HCT116 (cell line): ENCODE measurements at regions not wholly inside any gene's neighbourhood (a gene's known extent, or its start where the extent isn't known, plus 50 kb on each side); places are given as distances from the start of the nearest gene placed in this dataset.

Experiments used
- ATAC-seq: fragments of 200-7000 bp; cut with Tn5 transposase; 2 replicates; pipeline ENCODE4 v1.9.1; 2020; ENCODE audit warnings: mild to moderate bottlenecking, moderate library complexity
- BruUV-seq: library from RNA; stranded (reverse); fragments of 400-500 nt; replicated peaks from 2 replicates; lab custom pipeline; 2021; lab: Mats Ljungman, UMichigan
- CTCF ChIA-PET: fragments of 300-600 bp; sonication (Branson Sonifier 250); formaldehyde crosslinking; loops from one replicate; lab custom pipeline; 2021; ENCODE audit warnings: antibody characterized with exemption; lab: Charles Lee
- POLR2A ChIA-PET: fragments of 300-600, 350-600 bp; sonication (Branson Sonifier 250); formaldehyde crosslinking; loops from one replicate; lab custom pipeline; 2021; ENCODE audit warnings: antibody characterized with exemption; lab: Charles Lee
- RAD21 ChIA-PET, 2 experiments: fragments of 300-600 bp; sonication (Branson Sonifier 250); formaldehyde crosslinking; loops; one replicate each; lab custom pipeline; 2023; ENCODE audit warnings: low total read pairs in 2 of 2; ENCODE audit not compliant: uncharacterized antibody in 2 of 2, unreplicated experiment in 2 of 2, low non-redundant PET in 1 of 2; lab: Charles Lee
- DNase-seq: peaks from one replicate; pipeline ENCODE4 v3.0.0-alpha.2; 2010; ENCODE audit warnings: low read depth, low spot score
- H2AFZ ChIP-seq: fragments of 200-600 bp; shearing (Covaris generic), sonication (generic); 2 replicates; pipeline ENCODE4 v1.6.1; 2017; ENCODE audit warnings: low read depth, mixed run types, mixed read lengths, antibody characterized with exemption, low read length; ENCODE audit not compliant: poor library complexity, severe bottlenecking
- H3K27ac ChIP-seq: 2 replicates; pipeline ENCODE4 v1.5.1; 2012; ENCODE audit warnings: low read depth, low read length
- H3K27me3 ChIP-seq: fragments of 200-600 bp; sonication (generic); 2 replicates; pipeline ENCODE4 v1.6.1; 2016; ENCODE audit warnings: mixed run types, low read length, mixed read lengths; ENCODE audit not compliant: insufficient read depth
- H3K36me3 ChIP-seq, 2 experiments: fragments of 200-500 bp in 1 of 2; fragments of 200-600 bp in 1 of 2; sonication (Bioruptor generic) in 1 of 2; sonication (generic) in 1 of 2; 2 replicates each; pipeline versions ENCODE4 v1.5.1 to v1.6.1; 2014 to 2016; ENCODE audit warnings: low read length in 2 of 2, inconsistent platforms in 1 of 2, mixed read lengths in 1 of 2, mixed run types in 1 of 2; ENCODE audit not compliant: insufficient read depth in 2 of 2, control insufficient read depth in 1 of 2
- H3K4me1 ChIP-seq, 2 experiments: fragments of 200-600 bp in 1 of 2; sonication (generic) in 1 of 2; 2 replicates each; pipeline versions ENCODE4 v1.5.1 to v1.6.1; 2012 to 2017; ENCODE audit warnings: low read length in 2 of 2, inconsistent platforms in 1 of 2, mild to moderate bottlenecking in 1 of 2, mixed read lengths in 1 of 2, mixed run types in 1 of 2, moderate library complexity in 1 of 2; ENCODE audit not compliant: insufficient read depth in 2 of 2, control insufficient read depth in 1 of 2
- H3K4me2 ChIP-seq: fragments of 200-600 bp; sonication (generic); 2 replicates; pipeline ENCODE4 v1.6.1; 2017; ENCODE audit warnings: mixed run types, low read length, mixed read lengths
- H3K4me3 ChIP-seq, 2 experiments: fragments of 200-600 bp in 1 of 2; sonication (generic) in 1 of 2; replicated peaks in 1 of 2; 2 replicates each; pipeline ENCODE4 v1.5.1; 2011 to 2016; ENCODE audit warnings: low read length in 2 of 2, control low read depth in 1 of 2, low read depth in 1 of 2, mild to moderate bottlenecking in 1 of 2, mixed read lengths in 1 of 2, mixed run types in 1 of 2
- H3K79me2 ChIP-seq: fragments of 200-600 bp; sonication (generic); 2 replicates; pipeline ENCODE4 v1.6.1; 2017; ENCODE audit warnings: mild to moderate bottlenecking, mixed run types, low read length, moderate library complexity, mixed read lengths; ENCODE audit not compliant: insufficient read depth
- H3K9ac ChIP-seq: fragments of 200-600 bp; sonication (generic); 2 replicates; pipeline ENCODE4 v1.6.1; 2016; ENCODE audit warnings: low read length, mixed read lengths
- H3K9me2 ChIP-seq: fragments of 200-600 bp; sonication (generic), shearing (Covaris generic); 2 replicates; pipeline ENCODE4 v1.6.1; 2017; ENCODE audit warnings: mixed run types, mild to moderate bottlenecking, moderate library complexity; ENCODE audit not compliant: insufficient read depth
- H3K9me3 ChIP-seq, 2 experiments: fragments of 200-500 bp in 1 of 2; fragments of 200-600 bp in 1 of 2; sonication (Bioruptor generic) in 1 of 2; sonication (generic) in 1 of 2; 2 replicates each; pipeline ENCODE4 v1.6.1; 2014 to 2017; ENCODE audit warnings: low read length in 2 of 2, mixed read lengths in 2 of 2, inconsistent platforms in 1 of 2, low read depth in 1 of 2, mild to moderate bottlenecking in 1 of 2, mixed run types in 1 of 2, moderate library complexity in 1 of 2; ENCODE audit not compliant: control insufficient read depth in 1 of 2, insufficient read depth in 1 of 2
- H4K20me1 ChIP-seq: fragments of 200-600 bp; sonication (generic), shearing (Covaris generic); 2 replicates; pipeline ENCODE4 v1.6.1; 2017; ENCODE audit warnings: mixed run types, mild to moderate bottlenecking, moderate library complexity; ENCODE audit not compliant: insufficient read depth
- CBX3 ChIP-seq: IDR thresholded peaks from 2 replicates; pipeline ENCODE4 v1.6.1; 2012; ENCODE audit warnings: low read depth
- CEBPB ChIP-seq: IDR thresholded peaks from 2 replicates; pipeline ENCODE4 v1.6.1; 2012; ENCODE audit warnings: low read depth
- EGR1 ChIP-seq: IDR thresholded peaks from 2 replicates; pipeline ENCODE4 v1.6.1; 2012; ENCODE audit warnings: low read depth
- ELF1 ChIP-seq: IDR thresholded peaks from 2 replicates; pipeline ENCODE4 v1.6.1; 2012; ENCODE audit warnings: low read depth, borderline replicate concordance
- EZH2 ChIP-seq: fragments of 200-600 bp; sonication (generic); IDR thresholded peaks from 2 replicates; pipeline ENCODE4 v1.6.1; 2017; ENCODE audit warnings: antibody characterized with exemption, mixed run types
- FOSL1 ChIP-seq: IDR thresholded peaks from 2 replicates; pipeline ENCODE4 v1.6.1; 2012; ENCODE audit warnings: low read depth
- JUND ChIP-seq: IDR thresholded peaks from 2 replicates; pipeline ENCODE4 v1.6.1; 2012
- POLR2A ChIP-seq: IDR thresholded peaks from 2 replicates; pipeline ENCODE4 v1.7.0; 2011; ENCODE audit warnings: borderline replicate concordance; ENCODE audit not compliant: insufficient read depth, insufficient read length; ENCODE audit errors: extremely low read depth
- POLR2AphosphoS5 ChIP-seq: IDR thresholded peaks from 2 replicates; pipeline ENCODE4 v1.6.1; 2011; ENCODE audit warnings: mild to moderate bottlenecking, low read depth, low read length, moderate library complexity
- RAD21 ChIP-seq: IDR thresholded peaks from 2 replicates; pipeline ENCODE4 v1.6.1; 2012; ENCODE audit warnings: low read depth, mild to moderate bottlenecking
- SIN3A ChIP-seq: IDR thresholded peaks from 2 replicates; pipeline ENCODE4 v1.6.1; 2012; ENCODE audit warnings: low read depth
- SP1 ChIP-seq: IDR thresholded peaks from 2 replicates; pipeline ENCODE4 v1.6.1; 2012; ENCODE audit warnings: low read depth
- SRF ChIP-seq: IDR thresholded peaks from 2 replicates; pipeline ENCODE4 v1.6.1; 2012; ENCODE audit warnings: low read depth
- TCF7L2 ChIP-seq: IDR thresholded peaks from 2 replicates; pipeline ENCODE4 v1.7.0; 2011; ENCODE audit warnings: borderline replicate concordance, inconsistent platforms; ENCODE audit not compliant: insufficient read depth, insufficient read length; ENCODE audit errors: extremely low read depth
- YY1 ChIP-seq: IDR thresholded peaks from 2 replicates; pipeline ENCODE4 v1.6.1; 2011; ENCODE audit warnings: low read length, low read depth, moderate library complexity, mild to moderate bottlenecking; ENCODE audit not compliant: insufficient replicate concordance; ENCODE audit errors: extremely low read depth
- ZBTB33 ChIP-seq: IDR thresholded peaks from 2 replicates; pipeline ENCODE4 v1.6.1; 2011; ENCODE audit warnings: mild to moderate bottlenecking, low read length, moderate library complexity; ENCODE audit not compliant: insufficient replicate concordance; ENCODE audit errors: extremely low read depth
- ZFX ChIP-seq: fragments of 450-650 bp; IDR thresholded peaks from 2 replicates; pipeline ENCODE4 v1.6.1; 2017
- ZNF274 ChIP-seq: fragments of 200-500 bp; sonication (Bioruptor generic); IDR thresholded peaks from 2 replicates; pipeline ENCODE4 v1.6.1; 2014; ENCODE audit warnings: mild to moderate bottlenecking, low read depth, low read length, inconsistent platforms
- intact Hi-C: fragments of 100-400 bp; cut with micrococcal nuclease; formaldehyde crosslinking; loops from 2 replicates; pipeline ENCODE4 v1.10.0; 2022
- TF ChIP-seq, protein P1 (sequence below): IDR thresholded peaks from 2 replicates; pipeline ENCODE4 v1.6.1; 2012
- TF ChIP-seq, protein P2 (sequence below), 3 experiments: fragments of 200-600 bp in 1 of 3; sonication (generic) in 1 of 3; IDR thresholded peaks in 2 of 3; conservative IDR thresholded peaks in 1 of 3; 2 replicates each; pipeline ENCODE4 v1.5.1; 2012 to 2017; ENCODE audit warnings: low read depth in 2 of 3, low read length in 2 of 3, antibody characterized with exemption in 1 of 3, borderline replicate concordance in 1 of 3, control low read depth in 1 of 3, mild to moderate bottlenecking in 1 of 3, mixed read lengths in 1 of 3, mixed run types in 1 of 3, moderate library complexity in 1 of 3; ENCODE audit not compliant: insufficient read depth in 1 of 3

- TF ChIP-seq JUND (no peak), SRF (no peak), FOSL1 (no peak)
These were observed 253.3 kb downstream of the CENPC start (continued) for GRCh38 chr4:67292045-67292444.

DNA sequence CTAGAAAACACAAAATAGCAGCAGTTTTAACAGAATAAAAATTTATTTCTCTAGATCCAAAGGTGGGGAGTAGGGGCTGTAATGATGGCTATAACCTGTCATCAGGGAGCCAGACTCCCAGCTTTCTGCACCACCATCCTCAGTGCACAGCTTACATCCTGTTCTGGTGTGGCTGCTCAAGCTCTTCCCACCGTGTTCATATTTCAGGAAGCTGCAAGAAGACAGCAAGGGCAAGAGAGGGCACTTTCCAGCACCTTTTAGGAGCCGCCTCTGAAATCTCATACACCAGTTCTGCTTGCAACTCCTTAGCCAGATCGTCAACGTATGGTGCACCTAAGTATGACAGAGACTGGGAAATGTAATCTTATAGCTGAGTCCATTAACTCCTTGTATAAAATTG is 253.7 kb downstream of the CENPC start:
- POLR2A ChIA-PET: no interaction called here
- intact Hi-C loops: no loop called here
- ATAC-seq (no peak), DNase-seq (no peak)
- no peak overlapping the region for H3K4me2 ChIP-seq
- TF ChIP-seq JUND: no peak
- no peak for TF ChIP-seq ZNF274
- TF ChIP-seq SIN3A: no peak
- TF ChIP-seq CBX3: no peak
- no peak for TF ChIP-seq ZFX
- TF ChIP-seq, protein P1, sequence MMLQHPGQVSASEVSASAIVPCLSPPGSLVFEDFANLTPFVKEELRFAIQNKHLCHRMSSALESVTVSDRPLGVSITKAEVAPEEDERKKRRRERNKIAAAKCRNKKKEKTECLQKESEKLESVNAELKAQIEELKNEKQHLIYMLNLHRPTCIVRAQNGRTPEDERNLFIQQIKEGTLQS: no peak
- TF ChIP-seq SRF: no peak
- TF ChIP-seq EZH2: no peak
- no peak for TF ChIP-seq POLR2A
- TF ChIP-seq, protein P2, sequence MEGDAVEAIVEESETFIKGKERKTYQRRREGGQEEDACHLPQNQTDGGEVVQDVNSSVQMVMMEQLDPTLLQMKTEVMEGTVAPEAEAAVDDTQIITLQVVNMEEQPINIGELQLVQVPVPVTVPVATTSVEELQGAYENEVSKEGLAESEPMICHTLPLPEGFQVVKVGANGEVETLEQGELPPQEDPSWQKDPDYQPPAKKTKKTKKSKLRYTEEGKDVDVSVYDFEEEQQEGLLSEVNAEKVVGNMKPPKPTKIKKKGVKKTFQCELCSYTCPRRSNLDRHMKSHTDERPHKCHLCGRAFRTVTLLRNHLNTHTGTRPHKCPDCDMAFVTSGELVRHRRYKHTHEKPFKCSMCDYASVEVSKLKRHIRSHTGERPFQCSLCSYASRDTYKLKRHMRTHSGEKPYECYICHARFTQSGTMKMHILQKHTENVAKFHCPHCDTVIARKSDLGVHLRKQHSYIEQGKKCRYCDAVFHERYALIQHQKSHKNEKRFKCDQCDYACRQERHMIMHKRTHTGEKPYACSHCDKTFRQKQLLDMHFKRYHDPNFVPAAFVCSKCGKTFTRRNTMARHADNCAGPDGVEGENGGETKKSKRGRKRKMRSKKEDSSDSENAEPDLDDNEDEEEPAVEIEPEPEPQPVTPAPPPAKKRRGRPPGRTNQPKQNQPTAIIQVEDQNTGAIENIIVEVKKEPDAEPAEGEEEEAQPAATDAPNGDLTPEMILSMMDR (IDR thresholded peaks at IDR 0.05 in 2 of 3, conservative IDR thresholded peaks at IDR 0.05 in 1 of 3; ENCODE audit: borderline replicate concordance in 1 of 3, insufficient read depth in 1 of 3, low read depth in 2 of 3, low read length in 2 of 3): no peak
- no peak for TF ChIP-seq SP1
- no peak for TF ChIP-seq RAD21
- no peak for TF ChIP-seq YY1
- no peak for TF ChIP-seq FOSL1
- no peak for TF ChIP-seq ELF1
- no peak for TF ChIP-seq CEBPB
- TF ChIP-seq EGR1: no peak
- TF ChIP-seq POLR2AphosphoS5: no peak
- no peak for TF ChIP-seq ZBTB33
- TF ChIP-seq TCF7L2: no peak
- no peaks in the 10 kb centered on the region for H3K4me1 ChIP-seq
- H3K36me3 ChIP-seq: no peaks in the 10 kb centered on the region
- no peaks in the 10 kb centered on the region for H3K79me2 ChIP-seq
- CTCF ChIA-PET: no interaction called here
- RAD21 ChIA-PET: no interaction called here
- H3K9me2 ChIP-seq: no peaks in the 10 kb centered on the region
- no TSS peak for BruUV-seq
- H3K9ac ChIP-seq: no peak overlapping the region
- H3K27me3 ChIP-seq: no peaks in the 10 kb centered on the region
- H3K4me3 ChIP-seq: no peak overlapping the region
- no peaks in the 10 kb centered on the region for H3K9me3 ChIP-seq
- no peaks in the 10 kb centered on the region for H4K20me1 ChIP-seq
- no peak overlapping the region for H3K27ac ChIP-seq
- no peak overlapping the region for H2AFZ ChIP-seq
